ENCODE measurements at regions not wholly inside any gene's neighbourhood (a gene's known extent, or its start where the extent isn't known, plus 50 kb on each side); places are given as distances from the start of the nearest gene placed in this dataset.

DNA sequence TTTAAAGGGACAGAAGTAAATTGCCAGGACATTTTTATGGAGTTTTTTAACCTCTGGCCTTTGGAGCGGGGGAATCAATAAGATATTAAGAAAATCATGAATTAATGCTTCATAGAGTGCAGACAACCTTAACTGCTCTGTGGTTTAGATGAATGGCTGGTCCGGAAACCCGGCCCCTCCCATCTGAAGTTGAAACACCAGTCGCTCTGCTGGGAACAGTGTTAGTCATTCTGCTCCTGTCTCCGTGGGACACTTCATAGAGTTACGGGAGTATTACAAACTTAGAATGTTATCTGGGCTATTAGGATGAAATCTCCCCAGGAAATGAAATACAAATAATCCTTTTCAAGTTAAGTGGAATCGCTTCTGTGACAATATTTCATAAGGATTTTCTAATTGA lies 110.1 kb upstream of the IRX2 start:
- TF ChIP-seq CTCF (IDR thresholded peaks at IDR 0.05; ENCODE audit: control insufficient read depth, extremely low read depth, insufficient read depth): no peak
- no peak for DNase-seq (ENCODE audit: low read depth)
- H3K4me3 ChIP-seq (ENCODE audit: low read depth, low read length): no peak overlapping the region

- no peak for DNase-seq (ENCODE audit: low read depth)
- no peak overlapping the region for H3K4me3 ChIP-seq (ENCODE audit: low read depth, low read length)
- TF ChIP-seq CTCF (IDR thresholded peaks at IDR 0.05; ENCODE audit: control insufficient read depth, extremely low read depth, insufficient read depth): no peak
Measured at GRCh38 chr5:2860101-2860500, 108.6 kb upstream of the IRX2 start.

DNA sequence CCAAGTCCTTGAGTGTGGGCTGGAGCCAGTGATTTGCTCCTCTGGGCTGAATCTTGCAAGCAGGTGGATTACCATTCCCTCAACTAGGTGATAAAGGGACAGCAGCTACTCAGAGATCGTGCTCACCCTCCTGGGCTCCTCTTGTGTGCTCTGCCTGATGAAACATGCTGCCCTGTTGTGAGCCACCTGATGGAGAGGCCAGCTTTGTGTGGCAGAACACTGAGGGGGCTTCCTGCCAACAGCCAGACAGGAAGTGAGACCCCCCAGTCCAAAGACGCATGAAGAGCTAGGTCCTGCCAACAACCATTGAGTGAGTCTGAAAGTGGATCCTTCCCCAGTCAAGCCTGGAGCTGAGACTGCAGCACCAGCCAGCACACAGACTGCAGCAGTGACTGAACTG lies 106.4 kb upstream of the IRX2 start:
- TF ChIP-seq CTCF (IDR thresholded peaks at IDR 0.05; ENCODE audit: control insufficient read depth, extremely low read depth, insufficient read depth): no peak
- DNase-seq (ENCODE audit: low read depth): no peak
- H3K4me3 ChIP-seq (ENCODE audit: low read depth, low read length): no peak overlapping the region

DNA sequence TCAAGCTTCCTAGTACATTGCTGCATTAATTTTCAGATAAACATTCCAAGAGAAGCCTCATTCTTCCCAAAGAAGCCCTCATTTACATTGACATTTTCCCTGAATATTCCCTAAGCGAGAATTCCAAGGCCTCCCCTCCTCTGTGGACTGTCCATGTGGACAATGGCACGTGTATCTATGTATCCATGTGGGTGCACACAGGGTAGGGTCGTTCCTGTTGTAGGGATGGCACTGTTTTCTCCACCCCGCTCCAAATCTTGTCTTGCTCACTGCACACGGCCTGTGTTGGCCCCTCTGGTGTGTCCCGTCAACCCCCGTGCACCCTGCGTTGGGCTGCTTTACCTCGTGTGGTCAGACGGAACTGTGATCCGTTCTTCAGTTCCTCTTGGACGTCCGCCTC lies 104.7 kb upstream of the IRX2 start:
- no peak for DNase-seq (ENCODE audit: low read depth)
- no peak for TF ChIP-seq CTCF (IDR thresholded peaks at IDR 0.05; ENCODE audit: control insufficient read depth, extremely low read depth, insufficient read depth)
- H3K4me3 ChIP-seq (ENCODE audit: low read depth, low read length): no peak overlapping the region

GRCh38 chr5:2852446-2852845 lies 101.0 kb upstream of the IRX2 start:
- no peak overlapping the region for H3K4me3 ChIP-seq (ENCODE audit: low read depth, low read length)
- no peak for TF ChIP-seq CTCF (IDR thresholded peaks at IDR 0.05; ENCODE audit: control insufficient read depth, extremely low read depth, insufficient read depth)
- DNase-seq (ENCODE audit: low read depth): no peak

GRCh38 chr5:2851895-2852294 lies 100.4 kb upstream of the IRX2 start:
- DNase-seq (ENCODE audit: low read depth): no peak
- no peak overlapping the region for H3K4me3 ChIP-seq (ENCODE audit: low read depth, low read length)
- TF ChIP-seq CTCF (IDR thresholded peaks at IDR 0.05; ENCODE audit: control insufficient read depth, extremely low read depth, insufficient read depth): no peak

DNA sequence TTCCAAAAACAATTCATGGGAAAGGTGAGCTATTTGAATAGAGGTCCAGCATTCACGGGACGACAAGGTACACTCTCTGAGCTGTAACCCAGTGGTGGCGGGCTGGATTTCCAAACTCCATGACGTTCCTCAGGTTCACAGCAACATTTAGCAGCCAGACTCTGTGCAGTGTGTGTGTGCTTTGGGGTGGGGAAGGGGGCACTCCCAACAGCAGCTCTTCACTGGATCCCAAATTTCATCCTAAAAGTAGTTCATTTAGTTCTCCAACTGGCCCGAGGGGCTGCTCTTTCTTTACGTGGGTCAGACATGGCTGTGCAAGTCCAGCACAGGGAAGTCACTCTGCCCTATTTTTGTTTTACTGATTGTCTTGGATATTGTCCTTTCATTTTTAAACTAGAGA lies 98.0 kb upstream of the IRX2 start:
- TF ChIP-seq CTCF (IDR thresholded peaks at IDR 0.05; ENCODE audit: control insufficient read depth, extremely low read depth, insufficient read depth): no peak
- no peak for DNase-seq (ENCODE audit: low read depth)
- H3K4me3 ChIP-seq (ENCODE audit: low read depth, low read length): no peak overlapping the region

Data from LNCaP clone FGC (cell line).